Upper lobe of left lung (tissue), 4 donors: ENCODE measurements at regions not wholly inside any gene's neighbourhood (a gene's known extent, or its start where the extent isn't known, plus 50 kb on each side); places are given as distances from the start of the nearest gene placed in this dataset.

Source experiments
- POLR2A ChIP-seq, 4 donors: fragments of 450-650 bp; IDR thresholded peaks; one replicate each; pipeline ENCODE4 v1.5.1; 2016 to 2017; ENCODE audit warnings: antibody characterized with exemption in 4 of 4, mild to moderate bottlenecking in 2 of 4
- POLR2AphosphoS5 ChIP-seq, 2 donors: sonication (generic); formaldehyde crosslinking; IDR thresholded peaks; one replicate each; pipeline ENCODE4 v1.5.1; 2017; ENCODE audit warnings: antibody characterized with exemption in 2 of 2
- TF ChIP-seq, protein P1 (sequence below), 6 experiments: fragments of 450-650 bp in 4 of 6; fragments of 200-600 bp in 2 of 6; sonication (generic) in 2 of 6; IDR thresholded peaks; one replicate each; pipeline ENCODE4 v1.5.1; 2016 to 2019; ENCODE audit warnings: antibody characterized with exemption in 6 of 6

DNA sequence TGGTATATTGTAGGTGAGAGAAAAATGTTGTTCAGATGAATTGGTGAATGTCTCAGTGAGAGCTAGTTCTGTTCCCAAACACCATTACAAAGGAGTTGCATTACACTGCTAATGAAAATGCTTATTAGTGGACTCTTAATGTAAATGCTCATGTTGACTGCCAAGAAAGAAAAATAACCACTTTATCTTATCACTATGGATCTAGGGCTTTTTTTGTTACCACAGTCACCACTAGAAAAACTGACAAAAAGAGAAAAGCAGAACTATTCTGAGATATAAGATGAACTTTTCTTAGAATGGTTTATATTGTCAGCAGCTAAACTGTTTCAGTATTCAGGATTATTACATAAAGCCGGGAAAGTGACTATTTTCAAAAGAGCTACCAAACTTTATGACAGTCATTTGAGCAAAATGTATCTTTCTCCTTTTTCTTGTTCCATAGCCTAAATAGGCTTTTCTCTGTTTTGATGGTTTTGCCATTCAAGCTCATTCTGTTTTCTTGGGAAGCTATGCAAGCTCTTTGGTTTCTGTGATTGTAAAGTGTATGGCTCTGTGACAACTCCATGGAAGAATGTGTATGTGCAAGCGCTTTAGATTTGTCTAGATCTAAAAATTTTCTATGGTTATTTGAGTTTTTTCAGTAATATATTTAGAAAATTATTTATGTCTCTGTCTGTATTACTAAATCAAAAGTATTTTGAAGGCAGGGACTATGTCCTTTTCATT is 64.2 kb upstream of the DPH5 start:
- TF ChIP-seq, protein P1, sequence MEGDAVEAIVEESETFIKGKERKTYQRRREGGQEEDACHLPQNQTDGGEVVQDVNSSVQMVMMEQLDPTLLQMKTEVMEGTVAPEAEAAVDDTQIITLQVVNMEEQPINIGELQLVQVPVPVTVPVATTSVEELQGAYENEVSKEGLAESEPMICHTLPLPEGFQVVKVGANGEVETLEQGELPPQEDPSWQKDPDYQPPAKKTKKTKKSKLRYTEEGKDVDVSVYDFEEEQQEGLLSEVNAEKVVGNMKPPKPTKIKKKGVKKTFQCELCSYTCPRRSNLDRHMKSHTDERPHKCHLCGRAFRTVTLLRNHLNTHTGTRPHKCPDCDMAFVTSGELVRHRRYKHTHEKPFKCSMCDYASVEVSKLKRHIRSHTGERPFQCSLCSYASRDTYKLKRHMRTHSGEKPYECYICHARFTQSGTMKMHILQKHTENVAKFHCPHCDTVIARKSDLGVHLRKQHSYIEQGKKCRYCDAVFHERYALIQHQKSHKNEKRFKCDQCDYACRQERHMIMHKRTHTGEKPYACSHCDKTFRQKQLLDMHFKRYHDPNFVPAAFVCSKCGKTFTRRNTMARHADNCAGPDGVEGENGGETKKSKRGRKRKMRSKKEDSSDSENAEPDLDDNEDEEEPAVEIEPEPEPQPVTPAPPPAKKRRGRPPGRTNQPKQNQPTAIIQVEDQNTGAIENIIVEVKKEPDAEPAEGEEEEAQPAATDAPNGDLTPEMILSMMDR (IDR thresholded peaks at IDR 0.05) = no peak
- TF ChIP-seq POLR2AphosphoS5 (IDR thresholded peaks at IDR 0.05) = no peak
- no peak for TF ChIP-seq POLR2A (IDR thresholded peaks at IDR 0.05)
